Colonic mucosa (tissue), 4 donors: ENCODE measurements at regions not wholly inside any gene's neighbourhood (a gene's known extent, or its start where the extent isn't known, plus 50 kb on each side); places are given as distances from the start of the nearest gene placed in this dataset.

ENCODE experiments used
- DNase-seq: peaks from one replicate; pipeline ENCODE4 v3.0.0-alpha.2; 2020
- H3K27ac ChIP-seq: fragments of 200-600 bp; one replicate; pipeline ENCODE4 v1.8.0; 2021
- H3K27me3 ChIP-seq: fragments of 200-600 bp; one replicate; pipeline ENCODE4 v1.8.0; 2021
- H3K36me3 ChIP-seq: fragments of 200-600 bp; one replicate; pipeline ENCODE4 v1.8.0; 2021
- H3K4me1 ChIP-seq: fragments of 200-600 bp; one replicate; pipeline ENCODE4 v1.8.0; 2021; ENCODE audit warnings: mild to moderate bottlenecking
- H3K4me3 ChIP-seq: fragments of 200-600 bp; one replicate; pipeline ENCODE4 v1.8.0; 2021
- H3K9ac ChIP-seq, 2 donors: one replicate each; pipeline ENCODE4 v1.7.0; 2013; ENCODE audit warnings: control low read depth in 2 of 2, low read depth in 2 of 2, low read length in 2 of 2
- H3K9me3 ChIP-seq: fragments of 200-600 bp; one replicate; pipeline ENCODE4 v1.8.0; 2021
- CTCF ChIP-seq: fragments of 200-600 bp; IDR thresholded peaks from one replicate; pipeline ENCODE4 v1.8.0; 2022; ENCODE audit warnings: antibody characterized with exemption, mild to moderate bottlenecking
- intact Hi-C: fragments of 100-400 bp; cut with DNase I; formaldehyde crosslinking; loops from one replicate; pipeline ENCODE4 v1.14.1; 2022
- donor health status: healthy.
- donor health status: DM: no; HTN: no; CAD: no.
- donor health status: DM: no; HTN: no; CAD: no.

- H3K9ac ChIP-seq, result no peak overlapping the region
- intact Hi-C loops, result loop anchor here (10.0 kb wide), 1 partner anchor 653 kb away; no protein-coding TSS in a partner anchor
These were observed 174.2 kb upstream of the PDGFD start for GRCh38 chr11:104338186-104338585.

GRCh38 chr11:104337273-104337672, 173.3 kb upstream of the PDGFD start:
- Histone ChIP-seq H3K4me1 (no peaks in the 10 kb centered on the region), H3K36me3 (no peaks in the 10 kb centered on the region), H3K9me3 (no peaks in the 10 kb centered on the region), H3K27ac (no peak overlapping the region), H3K27me3 (no peaks in the 10 kb centered on the region), H3K4me3 (no peak overlapping the region), H3K9ac (no peak overlapping the region)
- intact Hi-C loops, result loop anchor here (10.0 kb wide), 1 partner anchor 652 kb away; no protein-coding TSS in a partner anchor
- TF ChIP-seq CTCF, result no peak
- no peak for DNase-seq

More at GRCh38 chr11:104338186-104338585, 174.2 kb upstream of the PDGFD start:
- Histone ChIP-seq H3K4me1 (no peaks in the 10 kb centered on the region), H3K36me3 (no peaks in the 10 kb centered on the region), H3K9me3 (no peaks in the 10 kb centered on the region), H3K27me3 (no peaks in the 10 kb centered on the region), H3K4me3 (no peak overlapping the region), H3K27ac (no peak overlapping the region)
- no peak for DNase-seq
- TF ChIP-seq CTCF, result no peak

GRCh38 chr11:104333977-104334376, 170.0 kb upstream of the PDGFD start:
- H3K27me3 ChIP-seq, result no peaks in the 10 kb centered on the region
- H3K4me3 ChIP-seq, result no peak overlapping the region
- no peak for DNase-seq
- no peaks in the 10 kb centered on the region for H3K4me1 ChIP-seq
- H3K36me3 ChIP-seq, result no peaks in the 10 kb centered on the region
- no peak for TF ChIP-seq CTCF
- H3K9me3 ChIP-seq, result no peaks in the 10 kb centered on the region
- no peak overlapping the region for H3K9ac ChIP-seq
- no peak overlapping the region for H3K27ac ChIP-seq
- intact Hi-C loops, result loop anchor here (10.0 kb wide), 1 partner anchor 649 kb away; no protein-coding TSS in a partner anchor

- Histone ChIP-seq H3K27ac (no peak overlapping the region), H3K4me3 (no peak overlapping the region), H3K4me1 (no peaks in the 10 kb centered on the region), H3K9me3 (no peaks in the 10 kb centered on the region), H3K36me3 (no peaks in the 10 kb centered on the region), H3K9ac (no peak overlapping the region), H3K27me3 (no peaks in the 10 kb centered on the region)
- intact Hi-C loops, result loop anchor here (10.0 kb wide), 1 partner anchor 647 kb away; no protein-coding TSS in a partner anchor
- no peak for TF ChIP-seq CTCF
- no peak for DNase-seq
These were observed 168.2 kb upstream of the PDGFD start for GRCh38 chr11:104332110-104332509.

- no peaks in the 10 kb centered on the region for H3K27me3 ChIP-seq
These were observed 165.2 kb upstream of the PDGFD start for GRCh38 chr11:104329078-104329665.

More at GRCh38 chr11:104329078-104329665, 165.2 kb upstream of the PDGFD start:
- no peaks in the 10 kb centered on the region for H3K4me1 ChIP-seq
- no peak overlapping the region for H3K9ac ChIP-seq
- H3K4me3 ChIP-seq, result no peak overlapping the region
- no peak overlapping the region for H3K27ac ChIP-seq
- no peak for TF ChIP-seq CTCF
- no peaks in the 10 kb centered on the region for H3K36me3 ChIP-seq
- DNase-seq, result no peak
- intact Hi-C loops, result no loop called here
- no peaks in the 10 kb centered on the region for H3K9me3 ChIP-seq
